ENCODE measurements at regions not wholly inside any gene's neighbourhood (a gene's known extent, or its start where the extent isn't known, plus 50 kb on each side); places are given as distances from the start of the nearest gene placed in this dataset.

GRCh38 chr2:176540995-176541394 is 271.8 kb downstream of the MTX2 start:
- DNase-seq (ENCODE audit: low read depth, low spot score): no peak

DNA sequence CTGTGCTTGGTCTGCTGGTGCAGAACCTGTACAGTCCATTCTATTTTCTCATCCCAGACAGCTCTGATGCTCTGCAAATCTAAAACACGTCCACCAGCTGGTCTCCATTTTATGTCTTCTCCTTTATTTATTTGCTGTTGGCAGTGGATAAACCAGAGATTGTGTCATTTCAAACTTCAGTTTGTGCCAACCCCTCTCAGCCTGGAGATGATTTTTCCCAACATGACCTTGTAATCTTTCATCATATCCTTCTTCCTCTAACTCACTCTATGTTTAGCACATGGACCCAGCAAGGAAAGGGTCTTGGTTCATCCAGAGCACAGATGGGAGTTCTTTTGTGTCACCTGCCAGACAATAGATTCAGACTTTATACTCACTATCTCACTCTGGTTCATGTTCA is 273.2 kb downstream of the MTX2 start:
- no peak for DNase-seq (ENCODE audit: low read depth, low spot score)

GRCh38 chr2:176544557-176544956 is 275.3 kb downstream of the MTX2 start:
- no peak for DNase-seq (ENCODE audit: low read depth, low spot score)

DNA sequence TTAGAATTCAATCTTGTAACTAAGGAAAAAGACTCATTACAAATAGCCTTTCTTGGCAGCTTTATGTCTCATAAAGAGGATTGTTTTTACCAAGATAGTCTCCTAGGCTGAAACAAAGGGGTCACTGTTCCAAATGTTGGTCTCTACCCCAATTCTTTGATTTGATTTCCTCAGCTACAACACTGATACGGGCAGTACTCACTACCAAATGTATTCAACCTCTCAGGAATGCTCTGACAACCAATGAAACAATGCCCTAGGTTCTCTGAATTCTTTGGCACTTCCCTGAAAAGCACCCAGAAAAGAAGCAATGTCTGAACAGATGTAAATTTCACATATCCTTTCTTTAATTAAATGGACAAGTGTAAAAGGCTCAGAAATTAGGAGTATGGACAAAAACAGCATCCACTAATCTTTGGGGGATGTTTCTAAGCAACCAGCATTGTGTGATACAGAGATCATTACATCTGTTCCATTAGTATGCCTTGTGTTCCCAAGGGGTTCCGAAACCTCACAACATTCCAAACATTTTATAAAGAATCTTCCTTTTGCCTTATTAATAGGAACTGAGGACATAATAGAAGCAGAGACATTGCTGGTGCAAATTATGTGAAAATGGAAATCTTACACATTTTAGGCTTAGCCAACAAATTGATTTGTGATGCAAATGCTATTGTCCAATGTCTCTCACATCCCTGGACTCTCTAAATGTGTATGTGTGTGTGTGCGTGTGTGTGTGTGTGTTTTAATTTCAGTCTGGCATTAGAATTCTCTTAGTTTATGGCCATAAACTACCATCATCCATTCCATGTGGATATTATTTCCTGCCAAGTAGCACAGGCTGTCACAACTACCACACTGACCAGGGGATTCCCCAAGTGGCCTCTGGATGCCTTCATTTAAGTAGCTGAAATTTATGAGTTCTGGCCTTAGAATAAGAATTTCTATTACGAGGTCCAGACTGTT is 276.0 kb downstream of the MTX2 start:
- DNase-seq (ENCODE audit: low read depth, low spot score): no peak

GRCh38 chr2:176546550-176546949 is 277.3 kb downstream of the MTX2 start:
- no peak for DNase-seq (ENCODE audit: low read depth, low spot score)

GRCh38 chr2:176552501-176553135 is 283.4 kb downstream of the MTX2 start:
- DNase-seq (ENCODE audit: low read depth, low spot score): no peak

DNA sequence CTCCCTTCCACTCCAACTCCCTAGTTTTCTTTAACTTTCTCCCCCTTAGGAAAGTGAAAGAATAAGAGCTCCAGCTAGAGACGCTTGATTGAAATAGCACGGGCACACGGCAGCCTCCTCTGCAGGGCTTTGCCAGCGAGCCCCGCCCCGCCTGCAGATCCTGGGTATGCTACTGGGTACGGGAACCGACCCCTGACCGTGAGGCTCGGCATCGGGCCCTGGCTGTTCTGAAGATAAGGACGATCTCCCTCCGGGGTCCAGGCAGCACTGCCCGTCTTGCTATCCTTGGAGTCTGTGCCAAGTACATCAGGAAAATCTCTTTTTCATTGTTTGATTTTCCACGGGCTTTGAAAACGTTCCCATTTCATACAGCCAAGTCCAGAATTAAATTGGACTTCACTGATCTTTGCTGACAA is 284.5 kb downstream of the MTX2 start:
- no peak for DNase-seq (ENCODE audit: low read depth, low spot score)

- peak; percentile 21 for DNase-seq (ENCODE audit: low read depth, low spot score)
Observed at GRCh38 chr2:176554101-176555048, 285.1 kb downstream of the MTX2 start.

- no peak for DNase-seq (ENCODE audit: low read depth, low spot score)
Observed at GRCh38 chr2:176555112-176555511, 285.9 kb downstream of the MTX2 start.

- no peak for DNase-seq (ENCODE audit: low read depth, low spot score)
Observed at GRCh38 chr2:176555781-176556180, 286.5 kb downstream of the MTX2 start.

DNA sequence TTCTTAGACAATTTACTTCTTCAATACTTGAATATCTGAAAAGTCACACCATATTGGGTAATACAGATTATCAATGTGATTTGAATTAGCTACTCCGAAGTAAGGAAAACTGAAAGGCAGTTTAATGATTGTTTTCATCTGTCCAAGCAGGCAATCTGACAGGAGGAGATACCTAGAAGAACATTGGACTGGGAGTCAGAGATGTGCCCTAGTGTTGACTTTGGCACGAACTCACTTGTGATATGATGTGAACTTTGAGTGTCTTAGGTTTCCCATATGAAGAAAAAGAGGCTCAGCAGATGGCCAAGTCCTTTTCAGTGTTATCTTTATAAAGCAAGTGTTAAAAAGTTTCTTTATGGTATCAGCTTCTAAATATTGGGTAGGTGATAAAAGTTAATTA is 287.1 kb downstream of the MTX2 start:
- no peak for DNase-seq (ENCODE audit: low read depth, low spot score)

- DNase-seq (ENCODE audit: low read depth, low spot score): no peak
Observed at GRCh38 chr2:176557821-176558220, 288.6 kb downstream of the MTX2 start.

- DNase-seq (ENCODE audit: low read depth, low spot score): no peak
Observed at GRCh38 chr2:176558574-176559140, 289.4 kb downstream of the MTX2 start.

DNA sequence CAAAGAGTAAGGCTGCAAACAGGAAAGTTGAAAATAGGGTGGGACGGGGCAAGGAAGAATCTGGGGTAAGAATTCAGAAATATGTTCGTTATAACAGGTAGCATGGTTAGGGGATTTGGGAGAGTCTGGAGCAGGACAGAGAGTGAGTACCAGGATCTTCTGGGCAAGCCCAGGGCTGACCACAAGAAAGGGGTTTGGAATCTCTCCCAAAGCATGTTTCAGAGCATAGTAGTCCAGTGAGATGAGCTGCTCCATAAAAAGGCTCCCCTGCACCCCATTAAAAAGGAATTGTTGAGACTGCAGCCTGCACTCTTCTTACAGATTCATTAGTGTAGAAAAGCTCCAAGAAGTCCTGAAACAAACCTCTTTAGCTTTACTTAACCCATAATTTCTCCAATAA is 291.1 kb downstream of the MTX2 start:
- DNase-seq (ENCODE audit: low read depth, low spot score): no peak

- no peak for DNase-seq (ENCODE audit: low read depth, low spot score)
Observed at GRCh38 chr2:176561706-176562105, 292.5 kb downstream of the MTX2 start.

DNA sequence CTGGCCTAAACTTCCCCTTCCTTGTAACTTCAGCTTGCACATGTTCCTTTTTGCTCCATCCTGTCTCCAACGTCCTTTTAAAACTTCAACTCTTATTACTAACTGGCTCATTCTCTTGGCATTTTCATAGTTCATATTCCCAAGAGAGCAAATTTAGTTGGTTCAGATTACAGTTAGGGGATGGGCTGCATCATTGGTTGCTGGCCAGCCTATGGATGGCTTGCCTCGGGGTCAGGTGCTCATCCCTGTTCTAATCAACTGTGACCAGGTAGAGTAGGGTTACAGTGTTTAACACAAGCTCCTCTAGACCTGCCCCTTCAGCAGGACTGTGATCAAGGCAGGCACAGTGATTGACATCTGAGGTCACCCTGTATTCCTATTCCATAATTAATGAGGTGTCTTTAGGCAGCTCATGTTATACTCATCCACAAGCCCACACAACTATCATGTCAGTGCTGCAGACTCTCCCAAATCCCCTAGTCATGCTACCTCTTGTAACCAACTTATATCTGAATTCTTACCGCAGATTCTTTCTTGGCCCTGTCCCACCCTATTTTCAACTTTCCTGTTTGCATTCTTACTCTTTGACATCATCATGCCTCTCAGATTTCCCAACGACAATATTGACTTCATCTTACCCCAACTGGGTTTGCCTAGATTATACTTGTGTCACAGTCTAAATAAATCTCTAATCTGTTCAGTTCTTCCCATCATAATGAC is 293.3 kb downstream of the MTX2 start:
- no peak for DNase-seq (ENCODE audit: low read depth, low spot score)

GRCh38 chr2:176565641-176566323 is 296.5 kb downstream of the MTX2 start:
- no peak for DNase-seq (ENCODE audit: low read depth, low spot score)

DNA sequence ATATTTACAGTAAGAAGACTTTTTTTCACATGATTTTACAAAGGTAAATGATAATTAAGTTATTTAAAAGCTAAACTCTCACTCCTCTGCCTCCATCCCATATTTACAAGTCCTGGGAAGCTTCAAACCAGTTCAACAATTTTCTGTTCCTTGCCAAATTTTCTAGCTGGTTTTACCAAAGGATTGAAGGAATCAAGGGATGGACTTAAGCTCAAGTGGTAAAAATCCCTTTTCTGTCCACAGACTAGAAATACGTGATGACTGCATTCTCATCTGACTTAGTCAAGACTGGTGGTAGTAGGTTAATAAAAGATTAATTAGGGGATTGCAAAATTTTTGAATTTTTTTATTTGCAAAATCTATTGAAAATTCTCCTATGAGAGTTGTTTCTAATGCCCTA is 297.3 kb downstream of the MTX2 start:
- DNase-seq (ENCODE audit: low read depth, low spot score): no peak

DNA sequence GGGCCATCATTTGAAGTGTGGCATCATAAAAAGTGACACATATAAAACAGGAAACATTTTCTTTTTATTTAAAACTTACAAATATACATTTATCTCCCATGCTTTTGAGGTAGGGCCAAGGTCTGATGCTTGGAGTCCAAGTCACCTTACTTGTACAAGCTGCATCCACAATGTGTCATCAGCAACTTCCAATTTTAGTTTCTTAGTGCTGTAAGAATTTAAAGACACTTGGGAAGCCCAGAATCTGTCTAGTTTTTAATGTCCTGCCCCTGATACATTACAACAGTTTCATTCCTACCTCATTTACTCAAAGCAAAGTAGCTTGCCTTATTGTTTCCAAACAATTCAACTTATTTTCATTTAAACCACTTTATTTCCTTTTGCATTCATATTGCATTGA is 297.7 kb downstream of the MTX2 start:
- DNase-seq (ENCODE audit: low read depth, low spot score): no peak

- DNase-seq (ENCODE audit: low read depth, low spot score): no peak
Observed at GRCh38 chr2:176567361-176567760, 298.1 kb downstream of the MTX2 start.
